T-helper 2 cell treated with Interferon-gamma antibody and Interleukin-4, amounts not matched to agents 5 μg/mL and 100 μg/mL, for 36 hours (primary cell): ENCODE measurements at regions not wholly inside any gene's neighbourhood (a gene's known extent, or its start where the extent isn't known, plus 50 kb on each side); places are given as distances from the start of the nearest gene placed in this dataset.

Source experiments
- DNase-seq: peaks from one replicate; pipeline ENCODE4 v3.0.0; 2021; ENCODE audit warnings: low spot score
- H3K27ac Mint-ChIP-seq: one replicate; pipeline ENCODE4 v1.8.0; 2021; ENCODE audit warnings: mild to moderate bottlenecking, mixed read lengths
- H3K27me3 Mint-ChIP-seq: one replicate; pipeline ENCODE4 v1.8.0; 2021; ENCODE audit warnings: low read depth, mixed read lengths
- H3K36me3 Mint-ChIP-seq: one replicate; pipeline ENCODE4 v1.8.0; 2021; ENCODE audit warnings: low read depth, mixed read lengths
- H3K4me1 Mint-ChIP-seq: one replicate; pipeline ENCODE4 v1.8.0; 2021; ENCODE audit warnings: low read depth, mixed read lengths
- H3K4me3 Mint-ChIP-seq: one replicate; pipeline ENCODE4 v1.8.0; 2022; ENCODE audit warnings: mild to moderate bottlenecking, moderate library complexity, mixed read lengths
- H3K9me3 Mint-ChIP-seq: one replicate; pipeline ENCODE4 v1.8.0; 2021; ENCODE audit warnings: mixed read lengths

DNA sequence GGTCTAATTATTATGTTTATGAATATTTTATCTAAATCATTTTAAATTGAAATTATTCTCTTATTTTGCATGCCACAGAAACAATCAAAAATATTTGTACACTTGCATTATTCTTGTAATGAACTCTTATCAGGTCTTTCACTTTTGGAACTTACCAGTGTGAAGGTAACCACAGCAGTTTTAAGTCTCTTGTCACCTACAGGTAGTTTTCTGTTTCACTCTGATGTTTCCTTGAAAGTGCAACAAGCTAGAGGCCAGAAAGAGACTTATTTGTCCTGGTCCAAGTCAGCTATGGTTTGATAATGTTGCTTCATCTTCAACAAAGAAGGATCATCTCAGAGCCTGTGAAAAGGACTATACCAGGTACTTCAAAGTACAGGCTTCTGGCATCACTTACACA is 133.4 kb upstream of the NBEA start:
- Mint-ChIP-seq H3K4me3 (no peak overlapping the region), H3K27me3 (no peaks in the 10 kb centered on the region), H3K36me3 (no peaks in the 10 kb centered on the region), H3K4me1 (no peaks in the 10 kb centered on the region), H3K27ac (no peak overlapping the region), H3K9me3 (peaks cover 27% of the 10 kb centered on the region)
- no peak for DNase-seq

DNA sequence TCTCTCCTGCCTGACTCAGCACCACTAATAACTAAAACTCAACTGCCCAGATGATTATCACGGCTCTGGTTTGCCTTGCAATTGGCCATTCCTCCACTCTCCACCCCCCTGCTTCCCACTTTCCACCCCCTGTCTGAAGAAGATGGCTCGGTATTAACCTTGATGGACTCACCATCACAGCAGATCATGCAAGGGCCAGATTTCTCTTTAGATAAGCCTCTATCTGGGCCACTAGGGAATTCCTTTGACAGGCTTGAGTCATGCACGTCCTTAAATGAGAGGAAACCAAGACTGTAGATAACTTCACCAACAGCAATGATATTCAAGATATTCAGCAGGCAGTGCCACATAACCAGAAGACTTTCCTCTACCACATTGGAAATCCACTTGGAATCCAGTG is 131.1 kb upstream of the NBEA start:
- Mint-ChIP-seq H3K9me3 (peaks cover 27% of the 10 kb centered on the region), H3K27me3 (no peaks in the 10 kb centered on the region), H3K4me1 (no peaks in the 10 kb centered on the region), H3K4me3 (no peak overlapping the region), H3K27ac (no peak overlapping the region), H3K36me3 (no peaks in the 10 kb centered on the region)
- no peak for DNase-seq

- no peaks in the 10 kb centered on the region for H3K27me3 Mint-ChIP-seq
- DNase-seq, result no peak
- peaks cover 27% of the 10 kb centered on the region for H3K9me3 Mint-ChIP-seq
- H3K4me1 Mint-ChIP-seq, result no peaks in the 10 kb centered on the region
- H3K27ac Mint-ChIP-seq, result no peak overlapping the region
- H3K36me3 Mint-ChIP-seq, result no peaks in the 10 kb centered on the region
- H3K4me3 Mint-ChIP-seq, result no peak overlapping the region
Observed at GRCh38 chr13:34815526-34815925, 126.5 kb upstream of the NBEA start.

GRCh38 chr13:34816245-34816884 is 125.7 kb upstream of the NBEA start:
- Mint-ChIP-seq H3K4me1 (no peaks in the 10 kb centered on the region), H3K27ac (no peak overlapping the region), H3K4me3 (no peak overlapping the region), H3K36me3 (no peaks in the 10 kb centered on the region), H3K9me3 (peaks cover 21% of the 10 kb centered on the region), H3K27me3 (no peaks in the 10 kb centered on the region)
- DNase-seq, result no peak

DNA sequence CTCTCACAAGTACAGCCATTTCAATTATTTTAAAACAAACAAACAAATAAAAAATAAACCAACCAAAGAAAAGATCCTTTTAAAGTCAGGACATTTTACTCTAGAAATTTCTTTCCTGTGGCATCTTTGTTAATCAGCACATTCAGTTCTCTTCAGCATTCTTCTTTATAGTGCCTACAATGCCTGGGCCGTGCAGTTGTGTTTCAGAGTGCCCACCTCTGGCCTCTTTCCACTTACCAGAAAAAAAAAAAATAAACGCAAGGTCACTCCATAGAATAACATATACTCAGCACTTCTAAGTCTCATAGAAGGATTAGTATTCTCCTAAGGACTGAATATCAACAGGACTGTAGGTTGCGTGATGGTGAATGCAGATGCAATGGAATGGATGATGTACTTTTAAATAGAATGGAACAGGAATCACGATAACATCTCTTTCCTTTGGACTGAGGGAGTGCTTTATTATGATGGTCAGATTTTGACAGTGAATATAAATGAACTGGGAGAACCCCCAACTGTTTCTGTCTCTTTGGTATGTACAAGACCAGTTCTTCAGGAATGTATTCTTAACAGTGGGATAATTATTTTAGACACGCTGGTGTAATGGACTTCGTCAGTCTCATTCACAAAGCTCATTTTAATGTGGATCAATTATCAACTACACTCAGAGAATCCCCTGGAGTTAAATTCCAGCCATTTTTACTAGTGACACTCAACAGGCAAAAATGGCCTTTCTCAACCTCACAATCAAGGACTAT is 125.0 kb upstream of the NBEA start:
- Mint-ChIP-seq H3K4me3 (no peak overlapping the region), H3K27me3 (no peaks in the 10 kb centered on the region), H3K9me3 (peaks cover 14% of the 10 kb centered on the region), H3K4me1 (no peaks in the 10 kb centered on the region), H3K27ac (no peak overlapping the region), H3K36me3 (no peaks in the 10 kb centered on the region)
- no peak for DNase-seq

DNA sequence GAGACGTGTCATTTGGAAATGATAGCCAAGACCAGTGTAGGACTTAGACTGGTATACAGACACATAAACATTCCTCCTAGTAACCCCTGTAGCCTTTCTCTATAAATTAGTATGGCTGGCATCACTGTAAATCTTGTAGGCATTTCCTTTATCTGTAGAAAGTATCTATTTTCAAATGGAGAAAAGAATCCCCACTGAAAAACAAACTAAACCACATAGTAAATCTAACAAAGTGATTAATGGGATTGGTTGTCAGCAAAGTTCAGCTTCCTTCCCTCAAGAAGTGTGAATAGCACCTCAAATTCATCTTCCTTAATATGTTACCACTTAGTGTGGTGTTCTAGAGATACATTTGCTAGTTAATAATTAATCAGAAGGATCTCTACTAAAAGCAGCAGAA is 119.4 kb upstream of the NBEA start:
- Mint-ChIP-seq H3K4me3 (no peak overlapping the region), H3K9me3 (no peaks in the 10 kb centered on the region), H3K36me3 (no peaks in the 10 kb centered on the region), H3K27me3 (no peaks in the 10 kb centered on the region), H3K27ac (no peak overlapping the region), H3K4me1 (no peaks in the 10 kb centered on the region)
- no peak for DNase-seq

GRCh38 chr13:34826432-34826831 is 115.6 kb upstream of the NBEA start:
- Mint-ChIP-seq H3K4me3 (no peak overlapping the region), H3K9me3 (no peaks in the 10 kb centered on the region), H3K27me3 (no peaks in the 10 kb centered on the region), H3K27ac (no peak overlapping the region), H3K4me1 (no peaks in the 10 kb centered on the region), H3K36me3 (no peaks in the 10 kb centered on the region)
- DNase-seq, result no peak

DNA sequence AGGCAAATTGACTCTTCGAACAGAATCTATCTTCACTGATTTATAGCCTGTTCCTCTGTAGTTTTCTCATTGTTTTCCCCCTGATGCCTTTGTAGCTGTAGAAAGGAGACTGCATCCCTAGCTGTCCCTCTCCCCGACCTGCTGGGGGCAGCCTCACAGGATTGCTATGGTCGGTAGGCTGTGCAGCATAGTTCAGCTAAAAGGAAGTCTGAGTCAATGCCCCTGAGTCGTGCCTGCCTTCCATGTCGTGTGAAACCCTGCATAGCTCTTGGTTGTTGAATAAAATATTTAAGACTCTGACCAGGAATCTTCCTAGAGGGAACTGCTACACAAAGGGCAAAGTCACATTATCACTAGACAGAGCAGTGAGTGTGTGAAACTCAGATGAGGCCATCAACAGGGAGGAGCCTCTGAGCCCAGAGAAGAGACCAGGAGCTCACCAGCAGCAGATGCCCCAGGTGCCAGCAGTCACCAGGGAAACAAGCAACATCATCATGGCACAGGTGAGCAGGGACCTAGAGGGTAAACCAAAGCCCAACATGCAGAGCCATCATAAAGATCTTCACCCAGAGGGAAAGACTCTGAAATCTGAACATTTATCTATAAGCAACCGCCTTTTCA is 108.4 kb upstream of the NBEA start:
- H3K4me3 Mint-ChIP-seq, result no peak overlapping the region
- H3K27me3 Mint-ChIP-seq, result no peaks in the 10 kb centered on the region
- H3K36me3 Mint-ChIP-seq, result no peaks in the 10 kb centered on the region
- no peaks in the 10 kb centered on the region for H3K4me1 Mint-ChIP-seq
- no peak overlapping the region for H3K27ac Mint-ChIP-seq
- peaks cover 7% of the 10 kb centered on the region for H3K9me3 Mint-ChIP-seq
- no peak for DNase-seq

- Mint-ChIP-seq H3K36me3 (no peaks in the 10 kb centered on the region), H3K27ac (no peak overlapping the region), H3K4me3 (no peak overlapping the region), H3K4me1 (no peaks in the 10 kb centered on the region), H3K9me3 (no peaks in the 10 kb centered on the region), H3K27me3 (no peaks in the 10 kb centered on the region)
- DNase-seq, result no peak
Observed at GRCh38 chr13:34842466-34842865, 99.6 kb upstream of the NBEA start.

- Mint-ChIP-seq H3K4me3 (no peak overlapping the region), H3K27me3 (no peaks in the 10 kb centered on the region), H3K4me1 (no peaks in the 10 kb centered on the region), H3K27ac (no peak overlapping the region), H3K36me3 (no peaks in the 10 kb centered on the region), H3K9me3 (no peaks in the 10 kb centered on the region)
- DNase-seq, result no peak
Observed at GRCh38 chr13:34847766-34848165, 94.3 kb upstream of the NBEA start.

DNA sequence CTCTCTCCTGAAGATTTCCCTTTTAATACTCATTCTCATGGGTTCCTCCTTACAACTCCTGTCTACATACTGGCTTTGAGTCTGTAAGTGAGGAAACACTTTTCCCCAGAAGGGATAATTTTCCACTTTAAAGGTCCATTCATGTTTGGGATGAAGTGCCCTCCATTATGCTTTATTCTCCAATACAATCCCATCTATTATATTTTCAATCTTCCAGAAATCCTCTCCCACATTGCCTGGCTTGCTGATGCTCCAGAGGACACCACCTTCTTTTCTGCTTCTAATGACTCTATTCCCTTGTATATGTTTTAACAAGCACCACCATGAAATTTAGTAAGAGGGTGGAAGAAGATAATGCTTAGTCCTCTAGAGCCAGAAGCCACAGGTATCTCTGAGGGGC is 92.7 kb upstream of the NBEA start:
- Mint-ChIP-seq H3K36me3 (no peaks in the 10 kb centered on the region), H3K4me1 (no peaks in the 10 kb centered on the region), H3K27ac (no peak overlapping the region), H3K27me3 (no peaks in the 10 kb centered on the region), H3K9me3 (no peaks in the 10 kb centered on the region), H3K4me3 (no peak overlapping the region)
- no peak for DNase-seq

DNA sequence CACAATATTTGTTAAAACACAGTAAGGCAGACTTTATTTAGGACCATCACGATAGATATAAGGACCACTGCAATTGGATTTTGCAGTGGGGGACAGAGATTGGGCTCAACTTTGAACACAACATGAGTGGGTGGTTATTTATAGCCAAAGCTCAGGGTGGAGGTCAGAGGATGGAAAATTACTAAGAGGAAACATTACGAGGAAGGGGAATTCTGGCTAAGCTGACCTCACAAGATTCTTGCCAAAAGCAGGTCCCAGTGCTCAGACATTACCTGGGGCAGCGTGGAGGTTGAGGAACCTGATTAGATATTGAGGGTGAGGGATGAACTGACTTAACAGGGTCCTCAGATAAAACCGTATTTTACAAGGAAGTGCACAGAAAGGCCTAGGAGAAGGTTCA is 88.9 kb upstream of the NBEA start:
- Mint-ChIP-seq H3K4me1 (no peaks in the 10 kb centered on the region), H3K27me3 (no peaks in the 10 kb centered on the region), H3K36me3 (no peaks in the 10 kb centered on the region), H3K4me3 (no peak overlapping the region), H3K9me3 (no peaks in the 10 kb centered on the region), H3K27ac (no peak overlapping the region)
- no peak for DNase-seq

GRCh38 chr13:34857558-34858325 is 84.3 kb upstream of the NBEA start:
- DNase-seq, result no peak
- Mint-ChIP-seq H3K4me3 (no peak overlapping the region), H3K36me3 (no peaks in the 10 kb centered on the region), H3K27ac (no peak overlapping the region), H3K9me3 (no peaks in the 10 kb centered on the region), H3K27me3 (no peaks in the 10 kb centered on the region), H3K4me1 (no peaks in the 10 kb centered on the region)

- no peak for DNase-seq
- Mint-ChIP-seq H3K4me3 (no peak overlapping the region), H3K36me3 (no peaks in the 10 kb centered on the region), H3K4me1 (no peaks in the 10 kb centered on the region), H3K27me3 (no peaks in the 10 kb centered on the region), H3K27ac (no peak overlapping the region), H3K9me3 (no peaks in the 10 kb centered on the region)
Observed at GRCh38 chr13:34862311-34862710, 79.8 kb upstream of the NBEA start.
